ENCODE measurements at regions not wholly inside any gene's neighbourhood (a gene's known extent, or its start where the extent isn't known, plus 50 kb on each side); places are given as distances from the start of the nearest gene placed in this dataset.

DNA sequence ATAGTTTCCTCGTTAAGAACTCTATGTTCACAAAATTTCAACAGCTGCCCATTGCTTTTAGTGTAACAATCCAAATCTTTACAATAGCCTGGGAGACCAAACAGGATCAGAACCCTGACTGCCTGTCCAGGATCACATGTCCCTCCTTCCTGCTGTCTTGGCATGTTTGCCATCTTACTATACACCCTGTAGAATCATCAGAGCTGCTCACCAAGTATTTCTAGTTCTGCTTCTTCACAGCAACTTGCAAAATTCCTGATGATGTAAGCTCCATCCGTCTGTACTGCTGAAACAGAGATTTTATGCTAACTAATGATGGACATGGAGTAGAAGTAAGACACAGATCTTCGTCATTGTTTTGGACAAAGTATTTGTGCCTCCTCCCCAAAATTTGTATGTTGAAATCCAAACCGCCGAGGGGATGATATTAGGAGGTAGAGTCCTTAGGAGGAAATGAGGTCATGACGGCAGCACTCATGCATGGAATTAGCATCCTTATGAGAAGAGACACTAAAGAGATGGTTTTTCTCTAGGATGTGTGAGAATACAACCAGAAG, 464.9 kb upstream of the BRINP1 start:
- TF ChIP-seq, protein P1, sequence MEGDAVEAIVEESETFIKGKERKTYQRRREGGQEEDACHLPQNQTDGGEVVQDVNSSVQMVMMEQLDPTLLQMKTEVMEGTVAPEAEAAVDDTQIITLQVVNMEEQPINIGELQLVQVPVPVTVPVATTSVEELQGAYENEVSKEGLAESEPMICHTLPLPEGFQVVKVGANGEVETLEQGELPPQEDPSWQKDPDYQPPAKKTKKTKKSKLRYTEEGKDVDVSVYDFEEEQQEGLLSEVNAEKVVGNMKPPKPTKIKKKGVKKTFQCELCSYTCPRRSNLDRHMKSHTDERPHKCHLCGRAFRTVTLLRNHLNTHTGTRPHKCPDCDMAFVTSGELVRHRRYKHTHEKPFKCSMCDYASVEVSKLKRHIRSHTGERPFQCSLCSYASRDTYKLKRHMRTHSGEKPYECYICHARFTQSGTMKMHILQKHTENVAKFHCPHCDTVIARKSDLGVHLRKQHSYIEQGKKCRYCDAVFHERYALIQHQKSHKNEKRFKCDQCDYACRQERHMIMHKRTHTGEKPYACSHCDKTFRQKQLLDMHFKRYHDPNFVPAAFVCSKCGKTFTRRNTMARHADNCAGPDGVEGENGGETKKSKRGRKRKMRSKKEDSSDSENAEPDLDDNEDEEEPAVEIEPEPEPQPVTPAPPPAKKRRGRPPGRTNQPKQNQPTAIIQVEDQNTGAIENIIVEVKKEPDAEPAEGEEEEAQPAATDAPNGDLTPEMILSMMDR (IDR thresholded peaks at IDR 0.05; ENCODE audit: low read depth, low read length), result no peak
- H3K36me3 ChIP-seq, result no peaks in the 10 kb centered on the region
- no peak for DNase-seq
- H3K27ac ChIP-seq, result no peak overlapping the region
- H3K4me3 ChIP-seq (ENCODE audit: low read depth, low read length), result no peak overlapping the region
- H3K9me3 ChIP-seq (ENCODE audit: severe bottlenecking), result no peaks in the 10 kb centered on the region
- no peaks in the 10 kb centered on the region for H3K27me3 ChIP-seq (ENCODE audit: insufficient read depth, low read depth, severe bottlenecking)

DNA sequence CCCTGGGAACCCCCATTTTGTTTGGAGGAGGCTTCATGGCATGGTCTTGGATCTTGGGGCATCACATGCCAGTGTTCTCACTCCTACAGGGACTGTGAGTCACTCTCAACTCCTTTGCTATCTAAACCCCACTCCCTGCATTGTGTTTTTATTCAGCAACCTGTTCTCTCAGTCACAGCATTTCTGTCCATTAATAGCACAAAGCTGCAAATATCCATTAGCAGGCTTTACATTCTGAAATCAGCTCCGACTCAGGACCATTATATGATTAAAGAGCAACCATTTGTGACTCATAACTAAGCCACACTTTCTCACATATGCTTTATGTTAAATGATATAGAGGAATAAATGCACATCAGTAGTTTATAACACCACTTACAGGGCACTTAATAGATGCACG, 462.1 kb upstream of the BRINP1 start:
- H3K27ac ChIP-seq, result no peak overlapping the region
- TF ChIP-seq, protein P1 (IDR thresholded peaks at IDR 0.05; ENCODE audit: low read depth, low read length), result no peak
- no peak for DNase-seq
- H3K36me3 ChIP-seq, result no peaks in the 10 kb centered on the region
- no peaks in the 10 kb centered on the region for H3K27me3 ChIP-seq (ENCODE audit: insufficient read depth, low read depth, severe bottlenecking)
- no peak overlapping the region for H3K4me3 ChIP-seq (ENCODE audit: low read depth, low read length)
- H3K9me3 ChIP-seq (ENCODE audit: severe bottlenecking), result no peaks in the 10 kb centered on the region

GRCh38 chr9:119829748-119830147, 460.5 kb upstream of the BRINP1 start:
- TF ChIP-seq, protein P1 (IDR thresholded peaks at IDR 0.05; ENCODE audit: low read depth, low read length), result no peak
- H3K9me3 ChIP-seq (ENCODE audit: severe bottlenecking), result no peaks in the 10 kb centered on the region
- H3K4me3 ChIP-seq (ENCODE audit: low read depth, low read length), result no peak overlapping the region
- no peaks in the 10 kb centered on the region for H3K27me3 ChIP-seq (ENCODE audit: insufficient read depth, low read depth, severe bottlenecking)
- DNase-seq, result no peak
- H3K27ac ChIP-seq, result no peak overlapping the region
- no peaks in the 10 kb centered on the region for H3K36me3 ChIP-seq

DNA sequence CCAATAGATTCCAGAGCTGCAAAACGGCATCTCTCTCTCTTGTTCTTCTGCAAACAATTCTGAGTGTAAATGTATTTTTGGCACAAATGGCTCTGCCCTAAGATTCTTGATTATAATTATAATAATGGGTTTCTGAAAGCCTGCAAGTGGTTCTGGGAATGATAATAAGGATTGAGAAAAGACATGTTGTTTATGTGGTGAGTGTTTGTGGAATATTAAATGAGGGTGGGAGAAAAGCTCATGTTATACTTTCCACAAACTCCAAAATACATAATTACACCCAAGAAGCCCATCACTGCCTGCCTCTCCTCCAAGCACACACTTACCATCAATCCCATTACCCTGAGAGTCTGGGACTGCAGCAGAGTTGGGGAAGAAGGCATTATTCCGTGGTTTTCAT, 460.0 kb upstream of the BRINP1 start:
- Histone ChIP-seq H3K9me3 (ENCODE audit: severe bottlenecking) (no peaks in the 10 kb centered on the region), H3K4me3 (ENCODE audit: low read depth, low read length) (no peak overlapping the region), H3K27me3 (ENCODE audit: insufficient read depth, low read depth, severe bottlenecking) (no peaks in the 10 kb centered on the region), H3K36me3 (no peaks in the 10 kb centered on the region), H3K27ac (no peak overlapping the region)
- TF ChIP-seq, protein P1 (IDR thresholded peaks at IDR 0.05; ENCODE audit: low read depth, low read length), result no peak
- DNase-seq, result no peak

GRCh38 chr9:119827526-119827925, 458.3 kb upstream of the BRINP1 start:
- H3K27ac ChIP-seq, result no peak overlapping the region
- TF ChIP-seq, protein P1 (IDR thresholded peaks at IDR 0.05; ENCODE audit: low read depth, low read length), result no peak
- H3K4me3 ChIP-seq (ENCODE audit: low read depth, low read length), result no peak overlapping the region
- no peak for DNase-seq
- no peaks in the 10 kb centered on the region for H3K36me3 ChIP-seq
- H3K27me3 ChIP-seq (ENCODE audit: insufficient read depth, low read depth, severe bottlenecking), result no peaks in the 10 kb centered on the region
- no peaks in the 10 kb centered on the region for H3K9me3 ChIP-seq (ENCODE audit: severe bottlenecking)

DNA sequence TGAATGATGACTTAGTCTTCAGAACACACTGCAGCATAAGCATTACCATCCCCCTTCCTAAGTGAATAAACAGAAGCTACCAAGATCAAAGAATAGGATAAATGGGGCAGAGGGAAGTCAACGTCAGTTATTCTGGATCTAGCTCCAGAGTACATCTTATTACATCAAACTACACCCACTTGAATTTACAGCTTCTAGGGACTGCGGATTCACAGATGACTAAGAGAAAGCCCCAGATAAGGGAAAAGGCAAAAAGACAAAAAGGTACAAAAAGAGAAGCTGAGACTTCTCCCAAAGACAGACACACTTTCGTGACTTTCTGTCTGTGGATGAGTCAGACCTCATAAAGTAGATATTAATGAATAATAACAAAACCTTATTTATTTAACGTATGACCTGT, 457.9 kb upstream of the BRINP1 start:
- no peak overlapping the region for H3K4me3 ChIP-seq (ENCODE audit: low read depth, low read length)
- H3K9me3 ChIP-seq (ENCODE audit: severe bottlenecking), result no peaks in the 10 kb centered on the region
- no peak overlapping the region for H3K27ac ChIP-seq
- no peak for DNase-seq
- no peaks in the 10 kb centered on the region for H3K27me3 ChIP-seq (ENCODE audit: insufficient read depth, low read depth, severe bottlenecking)
- no peaks in the 10 kb centered on the region for H3K36me3 ChIP-seq
- TF ChIP-seq, protein P1 (IDR thresholded peaks at IDR 0.05; ENCODE audit: low read depth, low read length), result no peak
